ENCODE measurements at regions not wholly inside any gene's neighbourhood (a gene's known extent, or its start where the extent isn't known, plus 50 kb on each side); places are given as distances from the start of the nearest gene placed in this dataset.
"Not testable (repeated sequence)": the region's sequence is repeated elsewhere in the genome, so short reads cannot be mapped to it uniquely, and the experiment has no call there.

GRCh38 chr7:3179456-3179855, 121.6 kb upstream of the SDK1 start:
- no peak for DNase-seq (ENCODE audit: extremely low read depth, low read depth)
- no peak for TF ChIP-seq CTCF (IDR thresholded peaks at IDR 0.05; ENCODE audit: low read depth, low read length, missing control alignments)

GRCh38 chr7:3180604-3181003, 120.4 kb upstream of the SDK1 start:
- TF ChIP-seq CTCF (IDR thresholded peaks at IDR 0.05; ENCODE audit: low read depth, low read length, missing control alignments) = no peak
- H3K4me3 ChIP-seq (replicated peaks; ENCODE audit: low read depth, low read length) = no peak overlapping the region
- no peak for DNase-seq (ENCODE audit: extremely low read depth, low read depth)

More at GRCh38 chr7:3179456-3179855, 121.6 kb upstream of the SDK1 start:
- H3K4me3 ChIP-seq (replicated peaks; ENCODE audit: low read depth, low read length) = no peak overlapping the region

- H3K4me3 ChIP-seq (replicated peaks; ENCODE audit: low read depth, low read length); DNase-seq (ENCODE audit: extremely low read depth, low read depth): not testable (repeated sequence)
Measured at GRCh38 chr7:3182055-3182454, 119.0 kb upstream of the SDK1 start.

GRCh38 chr7:3187444-3188040, 113.5 kb upstream of the SDK1 start:
- no peak overlapping the region for H3K4me3 ChIP-seq (replicated peaks; ENCODE audit: low read depth, low read length)
- DNase-seq (ENCODE audit: extremely low read depth, low read depth) = no peak
- TF ChIP-seq CTCF (IDR thresholded peaks at IDR 0.05; ENCODE audit: low read depth, low read length, missing control alignments) = no peak

- no peak for DNase-seq (ENCODE audit: extremely low read depth, low read depth)
- no peak overlapping the region for H3K4me3 ChIP-seq (replicated peaks; ENCODE audit: low read depth, low read length)
- no peak for TF ChIP-seq CTCF (IDR thresholded peaks at IDR 0.05; ENCODE audit: low read depth, low read length, missing control alignments)
Measured at GRCh38 chr7:3188946-3189345, 112.1 kb upstream of the SDK1 start.

- TF ChIP-seq CTCF (IDR thresholded peaks at IDR 0.05; ENCODE audit: low read depth, low read length, missing control alignments) = no peak
- no peak overlapping the region for H3K4me3 ChIP-seq (replicated peaks; ENCODE audit: low read depth, low read length)
- no peak for DNase-seq (ENCODE audit: extremely low read depth, low read depth)
Measured at GRCh38 chr7:3191548-3191947, 109.5 kb upstream of the SDK1 start.

GRCh38 chr7:3192669-3193068, 108.4 kb upstream of the SDK1 start:
- no peak for TF ChIP-seq CTCF (IDR thresholded peaks at IDR 0.05; ENCODE audit: low read depth, low read length, missing control alignments)
- H3K4me3 ChIP-seq (replicated peaks; ENCODE audit: low read depth, low read length) = no peak overlapping the region
- DNase-seq (ENCODE audit: extremely low read depth, low read depth) = no peak

Measured in HFF-Myc (cell line).